ENCODE measurements at regions not wholly inside any gene's neighbourhood (a gene's known extent, or its start where the extent isn't known, plus 50 kb on each side); places are given as distances from the start of the nearest gene placed in this dataset.
A peak's percentile ranks its signal among the peaks of the same experiment; 100 is the strongest.

GRCh38 chr15:97652041-97652440 is 308.5 kb upstream of the ARRDC4 start:
- intact Hi-C loops (cut with DNase I), result no loop called here
- TF ChIP-seq POLR2A (IDR thresholded peaks at IDR 0.05), result no peak
- TF ChIP-seq, protein P1, sequence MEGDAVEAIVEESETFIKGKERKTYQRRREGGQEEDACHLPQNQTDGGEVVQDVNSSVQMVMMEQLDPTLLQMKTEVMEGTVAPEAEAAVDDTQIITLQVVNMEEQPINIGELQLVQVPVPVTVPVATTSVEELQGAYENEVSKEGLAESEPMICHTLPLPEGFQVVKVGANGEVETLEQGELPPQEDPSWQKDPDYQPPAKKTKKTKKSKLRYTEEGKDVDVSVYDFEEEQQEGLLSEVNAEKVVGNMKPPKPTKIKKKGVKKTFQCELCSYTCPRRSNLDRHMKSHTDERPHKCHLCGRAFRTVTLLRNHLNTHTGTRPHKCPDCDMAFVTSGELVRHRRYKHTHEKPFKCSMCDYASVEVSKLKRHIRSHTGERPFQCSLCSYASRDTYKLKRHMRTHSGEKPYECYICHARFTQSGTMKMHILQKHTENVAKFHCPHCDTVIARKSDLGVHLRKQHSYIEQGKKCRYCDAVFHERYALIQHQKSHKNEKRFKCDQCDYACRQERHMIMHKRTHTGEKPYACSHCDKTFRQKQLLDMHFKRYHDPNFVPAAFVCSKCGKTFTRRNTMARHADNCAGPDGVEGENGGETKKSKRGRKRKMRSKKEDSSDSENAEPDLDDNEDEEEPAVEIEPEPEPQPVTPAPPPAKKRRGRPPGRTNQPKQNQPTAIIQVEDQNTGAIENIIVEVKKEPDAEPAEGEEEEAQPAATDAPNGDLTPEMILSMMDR (IDR thresholded peaks at IDR 0.05), result no peak
- no peak overlapping the region for H3K4me3 ChIP-seq
- peak overlapping the region in 1 of 12 donors; percentile 29 for H3K27ac ChIP-seq
- peaks cover 0 to 19% (median 3%) of the 10 kb centered on the region in 9 donors for H3K27me3 ChIP-seq
- peaks cover 0 to 8% (median 0%) of the 10 kb centered on the region in 12 donors for H3K9me3 ChIP-seq
- ATAC-seq, result no peak
- H3K36me3 ChIP-seq, result no peaks in the 10 kb centered on the region
- H3K4me1 ChIP-seq, result peaks cover 0 to 9% (median 0%) of the 10 kb centered on the region in 12 donors
- WGBS, 4 donors, result 54 to 60% (median 58%) methylated on average over 3 of the region's 3 CpGs
- no peak for DNase-seq

GRCh38 chr15:97652700-97653167 is 307.8 kb upstream of the ARRDC4 start:
- Histone ChIP-seq H3K4me3 (peak overlapping the region in 8 of 12 donors; percentile 13 to 39 (median 34)), H3K27me3 (peaks cover 0 to 19% (median 3%) of the 10 kb centered on the region in 9 donors), H3K9me3 (peaks cover 0 to 8% (median 0%) of the 10 kb centered on the region in 12 donors), H3K27ac (peak overlapping the region in 1 of 12 donors; percentile 29), H3K36me3 (no peaks in the 10 kb centered on the region), H3K4me1 (peaks cover 0 to 9% (median 0%) of the 10 kb centered on the region in 12 donors)
- intact Hi-C loops (cut with DNase I), result no loop called here
- 3 to 4% (median 3%) methylated on average over 27 to 32 of the region's 32 CpGs for WGBS, 4 donors
- DNase-seq (peak in 3 of 5 donors; percentile 9 to 58 (median 30)), ATAC-seq (peak in 3 of 4 donors; percentile 56 to 73 (median 69))
- TF ChIP-seq POLR2A (IDR thresholded peaks at IDR 0.05), result no peak
- TF ChIP-seq, protein P1 (IDR thresholded peaks at IDR 0.05), result no peak

DNA sequence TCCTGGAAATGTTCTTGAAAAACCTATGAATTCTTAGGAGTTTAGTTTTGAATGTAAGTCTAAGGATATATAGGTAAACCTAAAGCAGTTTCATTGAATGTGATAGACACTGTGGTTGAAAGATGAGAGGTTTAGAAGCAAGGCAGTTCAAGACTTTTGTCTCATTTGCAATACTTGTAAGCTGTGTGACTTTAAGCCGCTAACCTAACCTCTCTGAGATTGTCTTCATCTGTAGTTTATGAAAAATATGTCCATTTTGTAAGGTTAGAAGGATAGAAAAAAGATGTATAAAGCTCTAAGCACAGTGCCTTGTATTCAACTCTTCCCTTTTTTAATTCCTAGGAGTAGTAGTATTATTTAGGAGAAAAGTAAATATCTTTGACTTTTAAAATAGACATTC is 306.6 kb upstream of the ARRDC4 start:
- Histone ChIP-seq H3K9me3 (no peaks in the 10 kb centered on the region), H3K4me1 (peaks cover 0 to 9% (median 0%) of the 10 kb centered on the region in 12 donors), H3K27ac (no peak overlapping the region), H3K4me3 (no peak overlapping the region), H3K36me3 (no peaks in the 10 kb centered on the region), H3K27me3 (peaks cover 0 to 19% (median 3%) of the 10 kb centered on the region in 9 donors)
- ATAC-seq (no peak), DNase-seq (no peak)
- WGBS, 4 donors, result 91 to 95% (median 91%) methylated on average over 1 of the region's 1 CpG
- intact Hi-C loops (cut with DNase I), result no loop called here
- TF ChIP-seq POLR2A (IDR thresholded peaks at IDR 0.05), result no peak

DNA sequence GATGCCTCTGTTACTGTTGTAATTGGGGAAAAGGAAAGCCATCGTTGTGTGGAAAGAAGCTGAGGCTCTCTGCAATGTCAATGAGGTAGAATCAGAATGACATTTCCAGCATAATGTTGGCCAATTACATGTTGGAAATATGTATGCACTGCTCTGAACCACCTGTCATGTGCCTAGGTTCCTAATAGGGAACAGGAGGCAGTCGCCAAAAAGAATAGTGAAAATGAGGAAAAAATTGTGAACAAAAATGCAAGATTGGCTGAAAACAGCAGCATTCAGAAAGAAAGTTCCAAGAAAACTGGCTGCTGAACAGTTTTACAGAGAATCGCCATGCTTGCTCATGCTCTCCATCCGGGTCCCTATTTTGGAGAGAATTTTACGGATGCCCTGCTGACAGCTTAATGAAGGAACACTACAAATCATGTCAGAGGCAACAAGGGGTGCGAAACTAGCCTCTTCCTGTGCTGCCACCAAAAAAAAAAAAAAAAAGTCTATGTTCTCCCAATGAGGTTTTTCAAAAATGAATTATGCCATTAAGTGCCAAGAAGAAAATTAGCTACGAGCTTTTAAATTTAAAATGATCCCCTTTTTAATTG is 305.9 kb upstream of the ARRDC4 start:
- WGBS, 4 donors, result 34 to 43% (median 41%) methylated on average over 7 of the region's 7 CpGs

More for the DNA sequence above, 305.9 kb upstream of the ARRDC4 start:
- intact Hi-C loops (cut with DNase I), result loop anchor here in 1 of 10 donors (5.0 kb wide), 1 partner anchor 1737 kb away; no protein-coding TSS in a partner anchor
- Histone ChIP-seq H3K4me1 (peaks cover 0 to 9% (median 0%) of the 10 kb centered on the region in 12 donors), H3K27me3 (peaks cover 0 to 19% (median 3%) of the 10 kb centered on the region in 9 donors), H3K9me3 (no peaks in the 10 kb centered on the region), H3K36me3 (no peaks in the 10 kb centered on the region), H3K4me3 (no peak overlapping the region), H3K27ac (no peak overlapping the region)
- TF ChIP-seq, protein P1 (IDR thresholded peaks at IDR 0.05), result no peak
- no peak for TF ChIP-seq POLR2A (IDR thresholded peaks at IDR 0.05)
- no peak for DNase-seq
- no peak for ATAC-seq

Data from heart left ventricle (tissue), 16 donors.